Esophagus (tissue), 2 donors: ENCODE measurements at regions not wholly inside any gene's neighbourhood (a gene's known extent, or its start where the extent isn't known, plus 50 kb on each side); places are given as distances from the start of the nearest gene placed in this dataset.

Experiments
- H3K27ac ChIP-seq, 2 donors: one replicate each; pipeline ENCODE4 v1.5.1; 2013; ENCODE audit warnings: low read depth in 2 of 2, mild to moderate bottlenecking in 2 of 2, inconsistent platforms in 1 of 2, low read length in 1 of 2, moderate library complexity in 1 of 2
- H3K27me3 ChIP-seq, 2 donors: one replicate each; pipeline ENCODE4 v1.6.1; 2013; ENCODE audit warnings: low read length in 2 of 2, control low read depth in 1 of 2, mild to moderate bottlenecking in 1 of 2; ENCODE audit not compliant: insufficient read depth in 2 of 2, control insufficient read depth in 1 of 2
- H3K36me3 ChIP-seq, 2 donors: one replicate each; pipeline ENCODE4 v1.6.1; 2013; ENCODE audit warnings: low read length in 1 of 2; ENCODE audit not compliant: control insufficient read depth in 2 of 2, insufficient read depth in 2 of 2
- H3K4me1 ChIP-seq, 2 donors: one replicate each; pipeline ENCODE4 v1.6.1; 2013; ENCODE audit warnings: low read length in 1 of 2; ENCODE audit not compliant: control insufficient read depth in 2 of 2, insufficient read depth in 2 of 2
- H3K4me3 ChIP-seq, 2 donors: one replicate each; pipeline ENCODE4 v1.5.1; 2013; ENCODE audit warnings: low read length in 2 of 2, mild to moderate bottlenecking in 2 of 2, low read depth in 1 of 2, moderate library complexity in 1 of 2
- H3K9me3 ChIP-seq, 2 donors: one replicate each; pipeline ENCODE4 v1.6.1; 2013; ENCODE audit warnings: mild to moderate bottlenecking in 2 of 2, low read depth in 1 of 2, low read length in 1 of 2, moderate library complexity in 1 of 2; ENCODE audit not compliant: control insufficient read depth in 2 of 2, insufficient read depth in 1 of 2
- WGBS, 2 donors: extraction: QIAGEN DNeasy Blood & Tissue Kit; methylation state at CpG; one replicate each; pipeline ENCODE4 v1.1.7; 2013; 5-methylcytosine and 5-hydroxymethylcytosine counted together
- donor health status: healthy with polysubstance abuse.
- donor health status: Bipolar disorder and iron deficiency.

DNA sequence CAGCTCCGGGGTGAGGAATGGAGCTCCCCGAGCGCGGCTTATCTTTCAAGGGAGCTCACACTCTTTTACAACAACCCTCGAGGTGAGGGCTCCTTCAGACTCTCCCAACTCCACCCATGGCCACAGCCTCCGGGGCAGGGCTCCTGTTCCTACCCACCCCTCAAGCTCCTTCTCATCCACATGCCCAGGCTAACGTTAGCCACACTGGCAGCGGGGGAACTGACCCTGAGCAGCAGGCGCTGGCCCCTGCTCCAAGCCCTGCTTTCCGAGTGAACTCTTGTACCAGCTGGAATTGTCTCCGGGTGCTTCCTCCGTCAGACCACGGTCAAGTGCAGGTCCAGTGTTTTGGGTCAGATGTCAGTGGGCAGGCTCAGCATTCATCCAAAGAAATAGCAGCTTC is 89.4 kb downstream of the ANKRD10 start:
- WGBS, 2 donors = 83 to 85% methylated on average over 13 of the region's 13 CpGs
- no peaks in the 10 kb centered on the region for H3K36me3 ChIP-seq
- H3K27me3 ChIP-seq = no peaks in the 10 kb centered on the region
- H3K27ac ChIP-seq = no peak overlapping the region
- H3K4me1 ChIP-seq = no peaks in the 10 kb centered on the region
- H3K4me3 ChIP-seq = no peak overlapping the region
- no peaks in the 10 kb centered on the region for H3K9me3 ChIP-seq

DNA sequence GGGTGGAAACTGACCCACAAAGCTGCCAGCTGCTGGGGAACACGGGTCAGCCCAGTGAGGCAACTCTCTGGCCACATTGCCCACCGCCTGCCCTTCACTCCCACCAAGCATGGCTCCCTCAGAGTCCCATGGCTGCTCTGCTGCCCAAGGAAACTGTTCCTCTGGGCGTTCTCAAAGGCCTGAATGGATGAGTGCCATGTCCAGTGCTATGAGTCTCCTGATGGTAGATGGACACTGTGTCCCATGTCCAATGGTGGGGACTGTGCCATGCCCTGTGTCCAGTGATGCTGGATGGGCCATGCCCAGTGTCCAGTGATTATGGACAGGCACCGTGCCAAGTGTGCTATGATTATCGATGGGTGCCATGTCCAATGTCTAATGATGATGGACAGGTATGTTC is 88.8 kb downstream of the ANKRD10 start:
- Histone ChIP-seq H3K36me3 (no peaks in the 10 kb centered on the region), H3K27me3 (no peaks in the 10 kb centered on the region), H3K27ac (no peak overlapping the region), H3K4me1 (no peaks in the 10 kb centered on the region), H3K9me3 (no peaks in the 10 kb centered on the region), H3K4me3 (no peak overlapping the region)
- WGBS, 2 donors = 90 to 93% methylated on average over 5 of the region's 5 CpGs

DNA sequence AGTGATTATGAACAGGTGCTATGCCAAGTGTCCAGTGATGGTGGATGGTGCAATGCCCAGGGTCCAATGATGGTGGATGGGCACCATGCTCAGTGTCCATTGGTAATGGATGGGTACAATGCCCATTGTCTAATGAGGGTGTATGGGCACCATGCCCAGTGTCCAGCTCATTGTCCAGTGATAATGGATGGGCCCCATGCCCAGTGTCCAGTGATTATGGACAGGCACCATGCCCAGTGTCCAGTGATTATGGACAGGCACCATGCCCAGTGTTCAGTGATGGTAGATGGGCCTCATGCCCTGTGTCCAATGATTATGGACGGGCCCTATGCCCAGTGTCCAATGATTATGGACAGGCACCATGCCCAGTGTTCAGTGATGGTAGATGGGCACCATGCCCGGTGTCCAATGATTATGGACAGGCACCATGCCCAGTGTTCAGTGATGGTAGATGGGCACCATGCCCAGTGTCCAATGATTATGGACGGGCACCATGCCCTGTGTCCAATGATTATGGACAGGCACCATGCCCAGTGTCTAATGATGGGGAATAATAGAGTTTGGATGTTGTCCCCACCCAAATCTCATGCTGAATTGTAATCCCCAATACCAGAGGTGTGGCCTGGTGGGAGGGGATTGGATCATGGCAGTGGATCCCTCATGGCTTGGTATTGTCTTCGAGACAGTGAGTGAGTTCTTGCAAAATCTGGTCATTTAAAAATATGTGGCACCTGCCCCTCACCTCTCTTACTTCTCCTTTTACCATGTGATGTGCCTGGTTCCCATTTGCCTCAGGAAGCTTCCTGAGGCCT is 87.8 kb downstream of the ANKRD10 start:
- Histone ChIP-seq H3K4me1 (no peaks in the 10 kb centered on the region), H3K4me3 (no peak overlapping the region), H3K27ac (no peak overlapping the region), H3K9me3 (no peaks in the 10 kb centered on the region), H3K27me3 (no peaks in the 10 kb centered on the region), H3K36me3 (no peaks in the 10 kb centered on the region)
- 74 to 81% methylated on average over 4 of the region's 4 CpGs for WGBS, 2 donors
